Mucosa of gallbladder (tissue), 1 donor: ENCODE measurements at regions not wholly inside any gene's neighbourhood (a gene's known extent, or its start where the extent isn't known, plus 50 kb on each side); places are given as distances from the start of the nearest gene placed in this dataset.
"Not testable (repeated sequence)": the region's sequence is repeated elsewhere in the genome, so short reads cannot be mapped to it uniquely, and the experiment has no call there.

Experiments used
- DNase-seq: peaks from one replicate; pipeline ENCODE4 v3.0.0-alpha.2; 2020; ENCODE audit warnings: low spot score
- donor health status: DM: no; HTN: no; CAD: no.

DNA sequence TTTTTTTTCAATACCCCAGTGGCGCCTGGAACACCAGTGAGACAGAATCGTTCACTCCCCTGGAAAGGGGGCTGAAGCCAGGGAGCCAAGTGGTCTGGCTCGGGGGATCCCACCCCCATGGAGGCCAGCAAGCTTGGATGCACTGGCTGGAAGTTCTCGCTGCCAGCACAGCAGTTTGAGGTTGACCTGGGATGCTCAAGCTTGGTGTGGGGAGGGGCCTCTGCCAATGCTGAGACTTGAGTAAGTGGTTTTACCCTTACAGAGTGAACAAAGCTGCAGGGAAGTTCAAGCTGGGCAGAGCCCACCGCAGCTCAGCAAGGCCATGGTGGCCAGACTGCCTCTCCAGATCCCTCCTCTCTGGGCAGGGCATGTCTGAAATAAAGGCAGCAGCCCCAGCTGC is 276.2 kb upstream of the CNTN6 start:
- DNase-seq: no peak

DNA sequence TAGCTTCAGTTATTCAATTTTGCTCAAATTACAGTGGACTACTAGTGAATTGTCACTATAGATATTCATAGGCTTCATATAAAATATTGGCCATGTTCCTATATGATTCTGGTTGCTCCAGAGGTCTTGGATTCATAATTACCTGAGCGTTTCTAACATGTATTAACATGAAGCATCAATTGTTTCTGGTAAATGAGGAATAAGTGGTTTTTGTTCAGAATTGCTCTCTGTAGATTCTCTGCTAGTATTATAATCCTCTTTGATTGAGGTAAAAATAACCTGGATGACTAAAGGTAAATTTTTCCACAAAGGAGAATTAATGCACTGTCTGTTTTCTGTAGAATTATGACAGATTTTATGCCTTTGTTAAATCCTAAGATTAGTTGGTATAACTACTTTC is 258.1 kb upstream of the CNTN6 start:
- DNase-seq: no peak

DNA sequence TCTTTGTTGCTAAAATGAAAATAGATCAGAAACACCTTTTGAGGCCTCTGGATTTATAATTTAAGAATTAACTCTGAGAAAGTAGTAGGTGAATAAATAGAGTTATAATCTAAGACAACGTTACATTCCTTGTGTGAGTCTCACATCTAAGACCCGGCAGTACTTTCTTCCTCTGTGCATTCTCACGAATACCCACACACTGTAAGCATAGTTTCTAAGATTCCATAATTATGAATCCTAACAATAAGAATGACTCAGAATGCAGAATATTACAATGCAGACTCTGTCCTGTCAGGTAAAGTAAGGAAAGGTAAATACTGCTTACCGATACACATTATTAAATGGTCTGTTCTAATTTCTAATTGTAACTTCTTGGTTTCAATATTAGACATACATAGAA is 257.7 kb upstream of the CNTN6 start:
- DNase-seq: no peak

DNA sequence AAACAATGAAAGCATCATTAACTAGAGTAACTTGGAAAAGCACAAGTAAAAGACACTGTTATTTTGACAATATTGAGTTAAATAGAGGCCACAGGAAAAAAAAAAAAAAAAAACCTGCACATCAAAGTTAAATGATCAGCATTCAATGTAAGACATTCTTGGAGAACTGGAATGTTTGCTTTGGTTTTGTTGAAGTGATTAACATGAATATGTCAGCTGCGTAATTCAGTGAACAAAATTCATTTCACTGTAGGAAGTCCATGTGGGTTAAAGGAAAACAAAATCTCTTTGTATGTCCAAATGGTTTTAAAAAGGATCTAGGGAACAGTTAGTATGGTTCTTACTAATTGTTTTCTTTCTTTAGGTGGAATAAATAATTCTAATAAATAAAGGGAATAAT is 252.8 kb upstream of the CNTN6 start:
- no peak for DNase-seq

DNA sequence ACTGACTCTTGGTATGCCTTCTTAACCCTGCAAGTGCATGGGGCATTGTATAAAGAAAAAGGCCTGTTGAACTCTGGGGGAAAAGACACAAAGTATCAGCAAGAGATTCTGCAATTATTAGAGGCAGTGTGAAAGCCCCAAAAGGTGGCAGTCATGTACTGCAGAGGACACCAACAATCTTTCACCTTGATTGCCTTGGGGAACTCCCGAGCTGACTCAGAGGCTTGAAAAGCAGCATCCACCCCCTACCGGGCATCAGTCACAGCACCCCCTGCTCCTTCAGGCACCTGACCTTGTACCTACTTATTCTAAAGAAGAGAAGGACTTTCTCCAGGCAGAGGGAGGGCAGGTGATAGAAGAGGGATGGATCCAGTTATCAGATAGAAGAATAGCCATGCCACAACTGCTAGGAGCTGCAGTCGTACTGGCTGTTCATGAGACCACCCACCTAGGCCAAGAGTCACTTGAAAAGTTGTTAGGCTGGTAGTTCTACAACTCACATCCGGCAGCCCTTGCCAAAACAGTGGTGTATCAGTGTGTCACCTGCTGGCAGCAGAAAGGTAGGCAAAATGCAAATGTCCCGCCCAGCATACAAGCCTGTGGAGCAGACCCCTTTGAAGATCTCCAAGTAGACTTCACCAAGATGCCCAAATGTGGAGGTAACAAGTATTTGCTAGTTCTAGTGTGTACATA is 241.6 kb upstream of the CNTN6 start:
- no peak for DNase-seq

DNA sequence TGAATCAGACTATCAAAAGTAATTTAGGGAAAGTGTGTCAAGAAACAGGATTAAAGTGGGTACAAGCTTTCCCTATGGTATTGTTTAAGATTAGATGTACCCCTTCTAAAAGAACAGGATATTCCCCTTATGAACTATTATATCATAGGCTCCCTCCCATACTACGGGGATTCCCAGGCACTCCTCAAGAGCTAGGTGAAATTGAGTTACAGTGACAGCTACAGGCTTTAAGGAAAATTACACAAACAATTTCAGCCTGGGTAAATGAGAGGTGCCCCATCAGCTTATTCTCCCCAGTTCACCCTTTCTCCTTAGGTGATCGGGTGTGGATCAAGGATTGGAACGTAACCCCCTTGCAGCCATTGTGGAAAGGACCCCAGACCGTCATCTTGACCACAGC is 240.8 kb upstream of the CNTN6 start:
- DNase-seq: no peak

DNA sequence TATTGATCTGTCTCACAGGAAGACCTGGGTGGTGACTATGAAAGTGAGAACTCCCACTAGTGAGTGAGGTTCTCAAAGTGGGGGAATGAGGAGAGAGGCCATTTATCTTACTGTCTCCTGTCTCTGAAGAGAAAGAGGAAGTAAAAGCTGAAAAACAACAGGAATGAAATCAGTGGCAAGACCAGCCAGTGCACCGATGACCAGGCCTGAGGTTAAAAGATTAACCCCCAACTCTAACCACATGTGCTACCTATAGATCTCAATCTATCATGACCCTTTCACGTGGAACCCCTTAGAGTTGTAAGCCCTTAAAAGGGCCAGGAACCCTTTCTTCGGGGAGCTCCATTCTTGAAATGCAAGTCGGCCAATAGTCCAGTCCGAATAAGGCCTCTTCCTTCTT is 239.3 kb upstream of the CNTN6 start:
- no peak for DNase-seq

DNA sequence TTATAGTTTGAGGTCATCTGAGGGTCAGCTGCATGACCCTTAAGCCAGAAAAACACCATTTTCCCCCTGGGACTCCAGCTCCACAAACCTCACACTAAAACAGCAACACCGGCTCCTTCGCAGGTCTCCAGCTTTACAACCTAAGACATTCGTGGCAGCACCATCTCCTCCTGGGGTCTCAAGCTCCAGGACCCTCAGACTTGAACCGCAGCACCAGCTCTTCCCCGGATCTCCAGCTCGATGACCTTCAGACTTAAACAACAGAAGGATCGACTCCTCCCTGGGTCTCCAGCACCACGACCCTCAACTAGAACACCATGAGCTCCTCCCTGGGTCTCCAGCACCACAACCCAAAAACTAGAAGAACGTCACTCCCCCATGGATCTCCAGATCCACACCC is 233.7 kb upstream of the CNTN6 start:
- DNase-seq: no peak

GRCh38 chr3:861721-862120 is 231.1 kb upstream of the CNTN6 start:
- no peak for DNase-seq

DNA sequence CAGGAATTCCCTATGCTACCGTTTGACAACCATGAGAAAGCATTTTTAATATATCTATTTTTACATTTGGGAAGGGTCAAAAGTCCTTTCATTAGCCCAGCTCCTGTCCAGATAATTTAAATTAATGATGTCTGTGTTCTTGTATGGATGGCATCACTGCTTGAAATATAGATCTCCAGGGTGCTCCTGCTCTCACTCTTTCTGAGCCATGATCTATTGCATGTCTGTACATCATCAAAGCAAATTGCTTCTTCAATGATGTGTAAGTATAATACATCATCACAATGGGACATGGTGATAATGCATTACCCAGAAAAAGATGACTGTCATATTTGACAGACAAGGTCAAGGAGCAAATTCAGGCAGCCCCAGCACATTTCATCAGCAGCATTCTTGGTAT is 223.6 kb upstream of the CNTN6 start:
- no peak for DNase-seq

DNA sequence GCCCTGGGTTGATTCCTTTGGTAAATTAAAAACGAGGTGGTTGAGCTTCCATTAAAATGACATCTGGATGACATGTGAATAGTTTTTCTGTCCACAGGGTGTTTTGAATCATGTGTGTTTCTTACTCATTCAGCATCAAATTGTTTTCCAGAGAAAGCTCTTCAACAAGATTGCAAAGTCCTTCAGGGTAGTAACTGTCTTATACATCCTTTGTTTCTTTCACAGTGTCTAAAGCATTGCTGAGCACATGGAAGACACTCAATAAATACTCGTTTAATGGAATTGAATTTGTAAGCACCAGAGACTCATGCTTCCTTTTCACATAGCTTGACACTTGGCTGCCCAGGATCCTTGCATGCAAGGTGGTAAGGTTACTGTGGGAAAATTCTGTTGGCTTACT is 223.1 kb upstream of the CNTN6 start:
- DNase-seq: no peak

DNA sequence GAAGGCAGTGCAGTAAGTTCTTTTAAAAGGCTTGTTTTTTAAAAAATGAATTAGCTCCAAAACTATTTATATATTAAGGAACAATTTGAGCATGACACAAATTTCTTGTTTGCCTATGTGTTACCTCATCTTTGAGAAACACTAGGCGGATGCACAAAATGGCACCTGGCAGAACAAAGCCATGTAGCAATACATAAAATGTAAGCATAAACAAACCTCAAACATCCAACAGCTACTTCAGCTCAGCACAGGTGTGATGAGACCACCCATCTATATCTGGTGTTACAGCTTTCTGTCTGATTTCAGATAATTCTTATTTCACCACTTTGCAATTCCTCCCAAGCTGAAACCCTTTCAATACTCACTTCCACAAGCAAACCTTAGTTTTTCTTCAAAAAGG is 221.2 kb upstream of the CNTN6 start:
- no peak for DNase-seq

GRCh38 chr3:877001-877400 is 215.8 kb upstream of the CNTN6 start:
- no peak for DNase-seq

DNA sequence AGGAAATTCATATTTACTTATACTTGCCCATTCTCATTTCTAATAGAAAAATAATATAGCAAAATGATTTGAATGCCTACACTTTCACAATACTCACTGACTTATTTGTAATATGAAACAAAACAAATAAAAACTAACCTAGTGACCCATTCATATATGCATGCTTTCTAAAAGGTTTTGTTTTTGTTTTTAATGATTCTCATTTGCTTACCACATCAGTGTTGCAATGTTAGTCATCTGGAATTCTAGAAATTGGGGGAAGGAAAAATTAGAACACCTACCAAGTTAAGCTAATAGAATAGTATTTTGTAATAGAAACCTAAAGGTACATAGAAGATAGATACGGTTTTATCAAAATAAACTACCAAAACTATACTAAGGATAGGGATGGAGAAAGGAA is 214.1 kb upstream of the CNTN6 start:
- no peak for DNase-seq

DNA sequence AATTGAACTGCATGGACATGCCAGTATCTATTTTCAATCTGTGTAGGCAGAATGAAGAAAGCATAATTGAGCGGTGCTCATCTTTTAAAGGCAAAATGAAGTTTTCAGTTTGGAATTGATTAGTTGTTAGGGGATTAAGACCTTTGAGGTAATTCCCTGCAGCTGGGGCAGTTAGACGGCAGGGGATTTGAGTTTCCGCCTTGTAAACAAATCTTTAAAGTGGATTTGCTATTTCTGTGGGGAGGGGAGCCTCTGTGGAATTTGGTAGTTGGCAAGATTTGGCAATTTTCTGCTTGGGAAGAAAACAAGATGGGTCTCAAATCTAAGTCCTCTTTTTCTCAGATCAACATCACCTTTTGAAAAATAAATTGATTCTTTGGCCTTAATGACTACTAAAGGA is 212.5 kb upstream of the CNTN6 start:
- no peak for DNase-seq

GRCh38 chr3:882533-882932 is 210.3 kb upstream of the CNTN6 start:
- no peak for DNase-seq

GRCh38 chr3:901953-902778 is 190.7 kb upstream of the CNTN6 start:
- no peak for DNase-seq

DNA sequence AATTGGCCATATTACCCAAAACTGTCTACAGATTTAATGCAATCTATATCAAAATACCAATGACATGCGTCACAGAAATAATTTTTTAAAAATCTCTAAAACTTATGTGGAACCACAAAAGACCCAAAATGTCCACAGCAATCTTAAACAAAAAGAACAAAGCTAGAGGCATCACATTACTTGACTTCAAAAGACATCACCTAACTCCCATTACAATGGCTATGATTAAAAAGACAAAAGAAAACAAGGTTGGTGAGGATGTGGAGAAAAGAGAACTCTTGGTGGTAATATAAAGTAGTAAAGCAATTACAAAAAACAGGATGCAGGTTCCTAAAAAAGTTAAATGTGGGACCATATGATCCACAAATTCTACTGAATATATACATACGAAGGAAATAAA is 187.6 kb upstream of the CNTN6 start:
- no peak for DNase-seq

- DNase-seq: no peak
These were observed 186.1 kb upstream of the CNTN6 start for GRCh38 chr3:906739-907138.

- DNase-seq: no peak
These were observed 184.0 kb upstream of the CNTN6 start for GRCh38 chr3:908839-909238.

- DNase-seq: not testable (repeated sequence)
These were observed 180.1 kb upstream of the CNTN6 start for GRCh38 chr3:912717-913116.

DNA sequence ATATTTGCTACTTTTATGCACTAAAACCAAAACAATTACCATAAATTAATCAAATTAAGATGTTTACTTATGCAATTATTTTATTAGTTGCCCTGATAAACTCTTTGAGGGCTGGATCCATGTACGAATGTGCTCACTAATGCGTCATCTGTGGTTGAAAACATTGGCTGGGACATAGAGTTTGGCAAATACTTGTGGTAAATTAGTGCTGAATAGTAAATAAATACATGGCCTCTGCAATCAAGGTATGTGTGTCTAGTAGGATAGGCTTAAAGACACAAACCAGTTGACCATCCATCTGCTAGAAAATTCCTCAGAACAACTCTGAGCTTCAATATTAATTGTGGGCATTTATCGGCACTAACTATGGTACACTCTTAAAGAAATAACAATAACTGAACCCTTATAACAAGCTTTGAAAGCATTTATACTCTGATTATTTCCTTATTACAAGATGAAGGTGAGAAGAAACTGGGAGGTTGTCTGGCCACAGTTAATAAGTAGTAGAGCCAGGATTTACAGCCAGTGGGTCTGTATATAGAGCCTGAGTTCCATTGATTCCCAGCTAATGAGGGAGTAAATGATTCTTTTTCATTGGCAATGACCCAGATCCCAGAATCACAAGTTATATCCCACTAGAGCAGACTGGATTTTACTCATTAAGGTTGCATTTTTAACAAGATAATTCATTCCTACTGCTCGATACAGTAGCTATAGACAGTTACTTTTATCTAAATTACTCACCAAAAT is 169.5 kb upstream of the CNTN6 start:
- no peak for DNase-seq

DNA sequence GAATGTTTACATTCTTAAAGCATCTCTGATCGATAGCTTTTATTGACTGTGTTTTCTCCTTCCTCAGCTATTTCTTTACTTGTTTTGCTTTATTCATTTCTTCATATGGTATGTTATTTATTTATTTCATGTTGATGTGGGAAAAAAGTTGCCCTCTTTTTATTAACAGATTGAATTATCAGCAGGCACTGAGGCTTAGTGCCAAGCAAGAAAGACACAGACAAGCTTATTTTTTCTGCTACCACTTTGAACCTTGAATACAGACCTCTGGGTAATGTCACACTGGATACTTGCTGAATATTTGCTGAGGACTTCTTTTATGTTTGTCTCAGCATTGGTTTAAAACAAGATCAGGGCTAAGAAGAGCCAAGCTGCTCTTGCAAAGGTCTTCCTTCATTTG is 162.0 kb upstream of the CNTN6 start:
- no peak for DNase-seq
